Esophagus squamous epithelium (tissue), 4 donors: ENCODE measurements at regions not wholly inside any gene's neighbourhood (a gene's known extent, or its start where the extent isn't known, plus 50 kb on each side); places are given as distances from the start of the nearest gene placed in this dataset.

Experiments
- CTCF ChIP-seq, 6 experiments: fragments of 450-650 bp in 4 of 6; fragments of 200-600 bp in 2 of 6; sonication (generic) in 2 of 6; IDR thresholded peaks; one replicate each; pipeline ENCODE4 v1.5.1; 2016 to 2019; ENCODE audit warnings: antibody characterized with exemption in 6 of 6, mild to moderate bottlenecking in 4 of 6, moderate library complexity in 4 of 6
- POLR2A ChIP-seq, 4 donors: fragments of 450-650 bp; IDR thresholded peaks; one replicate each; pipeline ENCODE4 v1.6.1; 2017; ENCODE audit warnings: antibody characterized with exemption in 4 of 4, mild to moderate bottlenecking in 4 of 4, moderate library complexity in 3 of 4

- no peak for TF ChIP-seq CTCF (IDR thresholded peaks at IDR 0.05)
- TF ChIP-seq POLR2A (IDR thresholded peaks at IDR 0.05) = no peak
Observed at GRCh38 chr2:133948610-133949290, 305.1 kb upstream of the MGAT5 start.
